ENCODE measurements at regions not wholly inside any gene's neighbourhood (a gene's known extent, or its start where the extent isn't known, plus 50 kb on each side); places are given as distances from the start of the nearest gene placed in this dataset.

DNA sequence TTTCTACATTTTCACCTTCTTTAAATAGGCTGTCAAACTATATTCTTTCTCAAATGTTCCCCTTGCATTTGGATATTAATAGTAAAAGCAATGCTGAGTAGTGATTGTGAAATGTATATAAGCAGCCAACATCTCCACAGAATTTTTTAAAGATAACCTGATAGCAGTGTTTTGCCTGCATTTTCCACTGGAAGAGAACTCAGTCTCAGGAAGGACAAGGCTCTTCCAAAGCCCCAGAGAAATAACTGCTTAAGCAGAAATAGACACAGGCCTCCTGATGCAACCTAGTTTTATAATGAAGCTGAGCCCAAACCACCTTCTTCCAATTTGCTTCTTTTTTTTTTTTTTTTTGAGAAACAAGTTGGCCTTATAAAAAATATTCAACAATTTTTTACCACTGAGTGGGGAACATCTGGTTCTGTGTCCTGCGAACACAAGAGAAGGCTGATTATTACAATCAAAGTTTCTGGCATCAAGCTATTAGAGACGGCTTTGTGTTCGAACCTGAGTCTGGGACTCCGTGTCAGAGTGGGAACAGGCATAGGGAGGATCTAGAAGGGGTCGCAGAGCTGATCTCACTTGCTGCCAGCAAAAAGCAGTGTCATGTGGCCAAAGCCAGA, 332.5 kb upstream of the TBL1XR1 start:
- TF ChIP-seq, protein P1, sequence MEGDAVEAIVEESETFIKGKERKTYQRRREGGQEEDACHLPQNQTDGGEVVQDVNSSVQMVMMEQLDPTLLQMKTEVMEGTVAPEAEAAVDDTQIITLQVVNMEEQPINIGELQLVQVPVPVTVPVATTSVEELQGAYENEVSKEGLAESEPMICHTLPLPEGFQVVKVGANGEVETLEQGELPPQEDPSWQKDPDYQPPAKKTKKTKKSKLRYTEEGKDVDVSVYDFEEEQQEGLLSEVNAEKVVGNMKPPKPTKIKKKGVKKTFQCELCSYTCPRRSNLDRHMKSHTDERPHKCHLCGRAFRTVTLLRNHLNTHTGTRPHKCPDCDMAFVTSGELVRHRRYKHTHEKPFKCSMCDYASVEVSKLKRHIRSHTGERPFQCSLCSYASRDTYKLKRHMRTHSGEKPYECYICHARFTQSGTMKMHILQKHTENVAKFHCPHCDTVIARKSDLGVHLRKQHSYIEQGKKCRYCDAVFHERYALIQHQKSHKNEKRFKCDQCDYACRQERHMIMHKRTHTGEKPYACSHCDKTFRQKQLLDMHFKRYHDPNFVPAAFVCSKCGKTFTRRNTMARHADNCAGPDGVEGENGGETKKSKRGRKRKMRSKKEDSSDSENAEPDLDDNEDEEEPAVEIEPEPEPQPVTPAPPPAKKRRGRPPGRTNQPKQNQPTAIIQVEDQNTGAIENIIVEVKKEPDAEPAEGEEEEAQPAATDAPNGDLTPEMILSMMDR (IDR thresholded peaks at IDR 0.05 in 4 of 5, conservative IDR thresholded peaks at IDR 0.05 in 1 of 5): no peak
- TF ChIP-seq POLR2A (IDR thresholded peaks at IDR 0.05): no peak
